IPS DF 4.7 (cell line): ENCODE measurements at regions not wholly inside any gene's neighbourhood (a gene's known extent, or its start where the extent isn't known, plus 50 kb on each side); places are given as distances from the start of the nearest gene placed in this dataset.
"Not testable (repeated sequence)": the region's sequence is repeated elsewhere in the genome, so short reads cannot be mapped to it uniquely, and the experiment has no call there.

Source experiments
- DNase-seq: peaks from one replicate; pipeline ENCODE4 v3.0.0-alpha.2; 2013; ENCODE audit warnings: low spot score; ENCODE audit errors: extremely low read depth

DNA sequence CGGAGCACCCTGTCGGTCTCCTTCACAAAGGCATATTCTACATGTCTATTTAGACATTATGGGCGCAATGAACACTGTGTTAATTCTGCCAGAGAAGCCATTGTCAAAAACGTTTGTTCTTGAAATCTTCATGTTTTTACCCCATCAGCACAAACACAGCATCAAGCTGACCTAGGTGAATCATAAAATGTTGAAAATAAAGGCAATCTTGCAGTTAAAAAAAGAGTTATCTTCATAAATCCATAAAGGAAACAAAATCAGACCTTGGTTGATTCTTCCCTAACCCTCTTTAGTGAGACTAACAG, 154.9 kb downstream of the DIO2 start:
- no peak for DNase-seq

DNA sequence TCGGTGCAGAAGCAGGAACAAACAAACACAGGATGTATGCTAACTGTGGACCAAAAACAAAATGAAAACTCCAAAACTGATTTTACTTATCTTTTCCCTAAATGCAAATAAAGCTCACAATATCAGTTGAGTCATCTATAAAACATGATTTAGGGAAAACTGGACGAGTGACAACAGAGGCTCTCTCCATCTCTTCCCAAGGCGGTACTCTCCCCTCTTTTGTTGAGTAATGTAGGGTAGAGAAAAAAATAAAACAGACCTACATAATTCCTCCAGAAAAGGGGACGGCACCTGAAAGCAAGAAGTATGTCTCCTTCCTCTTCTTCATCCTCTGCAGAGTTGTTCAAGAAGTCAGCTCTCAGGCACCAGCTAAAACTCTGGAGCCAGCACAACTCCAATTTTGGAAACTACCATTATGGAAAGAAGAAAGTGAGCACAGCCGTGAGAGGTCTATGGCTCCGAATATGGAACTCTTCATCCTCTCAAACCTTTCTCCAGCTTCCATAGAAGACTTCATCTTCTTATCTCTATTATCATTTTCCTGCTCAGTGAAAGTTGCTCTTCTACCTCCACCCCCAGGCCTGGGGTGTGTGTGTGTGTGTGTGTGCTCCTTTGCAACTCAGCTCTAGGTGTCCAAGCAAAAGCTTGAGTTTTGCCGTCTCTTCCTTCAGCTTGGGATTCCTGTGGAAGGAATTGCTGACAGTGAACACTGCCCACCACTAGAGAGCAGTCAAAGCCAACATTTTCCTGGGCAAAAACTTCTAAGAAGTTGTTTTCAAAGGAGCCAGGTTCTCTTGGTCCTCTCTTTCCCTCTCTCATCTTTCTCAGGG, 155.4 kb downstream of the DIO2 start:
- peak; percentile 41 for DNase-seq

DNA sequence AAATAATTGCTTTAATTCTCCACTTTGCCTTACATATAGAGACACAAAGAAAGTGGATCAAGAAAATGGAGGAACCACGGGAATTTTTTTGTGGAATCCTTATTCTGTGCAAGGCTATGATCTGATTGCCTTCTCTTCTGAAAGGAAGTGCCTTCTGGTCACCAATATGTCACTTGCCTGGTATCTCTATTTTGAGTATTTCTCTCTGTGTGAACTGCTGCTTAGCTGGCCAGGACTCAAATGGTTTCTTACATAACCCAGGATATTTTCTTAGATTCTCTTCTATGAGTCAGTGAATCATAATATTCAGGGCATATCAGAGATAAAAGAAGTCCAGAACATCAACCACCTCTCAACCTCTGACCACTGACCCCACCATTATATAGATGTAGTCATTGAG, 156.1 kb downstream of the DIO2 start:
- DNase-seq, result no peak

DNA sequence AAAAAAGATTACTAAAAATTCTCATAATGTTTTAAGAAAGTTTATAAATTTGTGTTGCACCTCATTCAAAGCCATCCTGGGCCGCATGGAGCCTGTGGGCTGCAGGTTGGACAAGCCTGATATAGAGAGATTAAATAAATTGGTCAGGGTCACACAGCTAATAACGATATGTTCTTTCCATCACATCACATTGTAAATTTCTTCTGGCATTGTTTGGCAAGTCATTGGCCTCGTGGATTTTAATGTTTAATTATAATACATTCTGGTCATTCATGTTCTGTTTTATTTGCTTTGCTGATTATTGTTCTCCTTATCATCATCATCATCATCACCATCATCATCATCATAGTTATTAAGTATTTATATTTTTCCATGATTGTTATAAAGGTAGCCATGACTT, 157.3 kb downstream of the DIO2 start:
- DNase-seq, result no peak

DNA sequence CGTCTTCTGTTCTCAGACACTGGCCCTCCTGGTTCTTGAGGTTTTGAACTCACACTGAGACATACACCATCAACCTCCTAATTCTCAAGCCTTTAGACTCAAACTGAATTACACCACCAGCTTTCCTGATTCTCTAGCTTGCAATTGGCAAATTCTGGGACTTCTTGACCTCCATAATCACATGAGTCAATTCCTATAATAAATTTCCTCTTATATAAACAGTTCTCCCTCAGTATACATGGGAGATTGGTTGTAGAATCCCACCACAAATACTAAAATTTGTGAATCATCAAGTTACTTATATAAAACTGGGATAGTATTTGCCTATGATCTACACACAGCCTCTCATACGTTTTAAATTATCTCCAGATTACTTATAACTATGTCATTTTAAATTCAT, 162.2 kb downstream of the DIO2 start:
- DNase-seq, result no peak

DNA sequence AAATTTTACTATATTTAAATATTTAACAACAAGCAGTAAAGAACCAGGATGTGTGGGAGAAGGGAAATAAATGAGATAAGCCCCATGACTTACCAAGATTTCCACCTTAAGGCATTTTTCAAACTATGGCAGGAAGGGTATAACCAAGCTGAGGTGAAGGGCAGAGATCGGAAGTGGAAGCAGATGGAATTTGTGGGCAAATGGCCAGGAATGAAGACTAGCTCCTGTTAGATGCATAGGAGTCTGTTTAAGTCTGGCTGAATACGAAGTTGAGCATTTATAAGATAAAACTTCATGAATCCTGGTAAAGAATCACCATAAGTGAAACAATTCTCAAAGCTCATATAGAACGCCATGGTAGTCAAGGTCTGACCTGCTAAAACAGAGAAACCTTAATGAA, 163.5 kb downstream of the DIO2 start:
- DNase-seq, result no peak

DNA sequence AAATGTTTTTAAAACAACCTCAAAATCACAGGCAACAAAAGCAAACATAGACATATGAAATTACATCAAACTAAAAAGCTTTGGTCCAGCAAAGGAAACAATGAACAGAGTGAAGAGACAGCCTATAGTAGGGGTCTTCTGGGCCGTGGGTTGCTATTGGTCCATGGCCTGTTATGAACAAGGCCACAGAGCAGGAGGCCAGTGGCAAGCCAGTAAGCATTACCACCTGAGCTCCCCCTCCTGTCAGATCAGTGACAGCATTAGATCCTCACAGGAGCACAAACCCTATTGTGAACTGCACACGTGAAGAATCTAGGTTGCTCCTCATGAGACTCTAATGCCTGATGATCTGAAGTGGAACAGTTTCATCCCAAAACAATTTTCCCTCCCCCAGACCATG, 174.0 kb downstream of the DIO2 start:
- DNase-seq, result no peak

DNA sequence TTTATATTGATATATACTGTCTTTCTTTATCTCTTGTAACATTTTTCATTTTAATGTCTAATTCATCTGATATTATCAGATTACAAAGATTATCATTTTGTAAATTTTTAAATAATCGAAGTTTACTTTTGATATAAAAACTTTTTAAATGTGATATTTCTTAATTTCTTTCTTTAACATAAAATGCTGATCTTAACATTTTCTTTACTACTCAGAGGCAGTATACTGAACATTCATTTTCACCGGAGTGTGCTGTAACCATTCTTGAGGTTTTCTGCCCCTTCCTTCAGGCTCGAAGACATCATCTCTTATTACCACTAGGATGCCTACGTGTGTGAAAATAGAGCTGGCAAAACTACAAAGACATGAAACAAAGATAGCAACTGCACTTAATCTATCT, 186.9 kb downstream of the DIO2 start:
- DNase-seq, result no peak

DNA sequence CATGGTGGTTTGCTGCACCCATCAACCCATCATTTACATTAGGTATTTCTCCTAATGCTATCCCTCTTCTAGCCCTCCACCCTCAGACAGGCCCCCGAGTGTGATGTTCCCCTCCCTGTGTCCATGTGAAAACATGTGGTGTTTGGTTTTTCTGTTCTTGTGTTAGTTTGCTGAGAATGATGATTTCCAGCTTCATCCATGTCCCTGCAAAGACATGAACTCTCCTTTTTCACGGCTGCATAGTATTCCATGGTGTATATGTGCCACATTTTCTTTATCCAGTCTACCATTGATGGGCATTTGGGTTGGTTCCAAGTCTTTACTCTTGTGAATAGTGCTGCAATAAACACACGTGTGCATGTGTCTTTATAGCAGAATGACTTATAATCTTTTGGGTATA, 192.8 kb downstream of the DIO2 start:
- DNase-seq, result not testable (repeated sequence)

DNA sequence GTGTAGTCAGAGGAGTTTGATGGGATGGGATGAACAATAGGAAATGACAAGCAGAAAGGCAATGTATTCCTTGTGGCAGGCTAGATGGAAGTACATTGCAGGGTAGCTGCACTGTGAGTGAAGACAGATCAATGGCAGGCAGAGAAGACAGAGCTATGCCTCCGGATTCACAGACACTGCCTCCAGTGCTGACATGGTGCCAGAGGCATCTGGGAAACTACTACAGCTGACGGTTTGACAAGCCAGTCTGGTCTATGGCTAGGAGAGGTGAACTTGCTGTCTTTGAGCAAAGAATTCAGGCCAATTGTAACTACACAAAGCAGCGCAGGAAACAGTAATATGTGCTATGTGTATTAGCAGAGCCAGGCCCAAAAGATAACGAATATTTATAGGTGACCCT, 193.5 kb downstream of the DIO2 start:
- DNase-seq, result no peak

DNA sequence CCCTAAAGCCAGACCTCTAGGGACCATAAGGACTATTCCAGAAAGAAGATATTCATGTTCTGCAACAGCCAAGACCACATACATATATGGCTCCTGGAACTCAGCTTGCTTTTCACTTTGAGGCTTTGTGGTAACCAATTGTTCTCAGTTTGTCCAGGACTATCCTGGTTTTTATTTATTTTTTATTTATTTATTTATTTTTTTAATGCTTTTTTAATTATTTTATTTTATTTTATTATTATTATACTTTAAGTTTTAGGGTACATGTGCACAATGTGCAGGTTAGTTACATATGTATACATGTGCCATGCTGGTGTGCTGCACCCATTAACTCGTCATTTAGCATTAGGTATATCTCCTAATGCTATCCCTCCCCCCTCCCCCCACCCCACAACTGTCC, 201.1 kb downstream of the DIO2 start:
- not testable (repeated sequence) for DNase-seq

DNA sequence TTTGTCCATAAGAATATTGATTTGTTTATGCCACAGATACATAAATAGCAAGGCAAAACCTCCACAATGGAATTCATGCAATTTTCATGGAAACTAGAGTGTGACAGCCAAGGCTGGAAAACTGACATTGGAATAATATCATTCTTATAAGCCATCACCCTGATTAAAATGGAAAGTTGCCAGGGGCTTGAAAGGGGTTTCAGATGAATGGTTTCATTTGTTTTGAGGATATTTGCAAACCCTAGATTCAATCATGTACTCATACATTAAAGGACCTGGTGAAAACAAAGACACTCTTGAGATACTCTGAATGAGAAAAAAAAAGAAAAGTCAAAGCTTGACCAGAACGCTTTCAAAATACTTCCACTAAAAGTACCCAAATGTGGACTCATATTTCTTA, 205.7 kb downstream of the DIO2 start:
- DNase-seq, result no peak

DNA sequence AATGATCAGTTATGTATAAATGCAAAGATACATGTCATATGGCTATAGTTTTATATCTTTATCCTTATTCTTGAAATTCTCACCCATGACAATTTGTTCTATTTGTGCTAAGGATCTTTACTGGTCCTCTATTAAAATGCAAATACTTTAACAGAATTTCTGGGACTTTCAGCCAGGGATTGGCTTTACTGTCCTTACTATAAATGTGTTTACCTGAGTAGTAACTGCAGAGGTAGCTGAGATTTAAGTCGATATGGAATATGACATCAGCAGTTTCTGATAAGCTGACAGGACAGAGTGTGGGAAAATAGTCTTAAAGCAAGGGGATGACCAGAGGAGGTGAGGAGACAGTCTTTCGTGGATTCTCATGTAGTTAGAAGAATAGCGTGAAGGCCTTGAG, 206.4 kb downstream of the DIO2 start:
- DNase-seq, result no peak

DNA sequence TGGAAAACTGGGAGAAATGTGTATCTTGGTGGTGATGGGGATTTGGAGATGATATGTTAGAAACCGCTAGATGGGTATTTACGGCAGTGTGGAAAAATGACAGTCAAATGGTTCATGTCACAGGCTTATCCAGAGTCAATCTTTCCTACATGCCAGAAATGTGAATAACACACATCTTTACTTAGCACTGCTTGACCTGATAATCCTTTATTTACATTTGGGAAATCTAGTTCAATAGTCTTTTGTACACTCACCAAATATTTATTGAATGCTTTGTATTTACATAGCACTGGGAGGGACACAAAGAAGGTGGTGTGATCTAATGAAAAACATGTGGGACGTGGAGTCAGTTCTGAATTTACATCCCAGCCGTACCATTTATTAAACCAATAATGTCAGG, 208.2 kb downstream of the DIO2 start:
- no peak for DNase-seq

DNA sequence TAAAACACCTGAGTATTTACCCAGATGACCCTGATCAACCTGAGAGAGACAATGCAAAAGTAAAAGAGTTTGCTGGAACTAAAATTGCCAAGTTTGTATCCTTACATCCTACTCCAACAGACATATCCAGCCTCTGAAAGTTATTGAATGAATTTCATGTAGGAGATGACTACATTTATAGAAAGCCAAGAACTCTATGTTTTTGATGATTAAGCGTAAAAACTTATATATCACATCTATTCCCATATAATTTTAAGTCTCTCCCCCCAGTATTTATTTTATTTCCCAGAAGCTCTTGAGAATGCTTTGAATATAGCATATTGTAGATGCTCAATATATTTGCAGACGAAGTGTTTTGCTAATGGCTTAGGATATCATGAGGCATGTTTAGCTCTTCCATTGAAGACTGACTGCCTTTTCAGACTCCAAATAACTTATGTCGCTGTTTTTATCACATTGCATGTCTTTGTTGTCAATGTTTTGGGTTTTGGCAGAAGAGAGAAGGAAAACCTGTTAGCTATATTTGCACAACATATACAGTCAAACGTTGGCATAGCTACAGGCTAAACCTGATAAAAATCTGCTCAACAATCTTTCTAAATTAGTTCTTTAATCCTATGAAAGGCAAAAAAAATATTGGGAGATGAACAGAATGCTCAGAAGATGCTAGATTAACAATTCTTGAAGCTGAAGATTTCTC, 213.6 kb downstream of the DIO2 start:
- DNase-seq, result no peak

DNA sequence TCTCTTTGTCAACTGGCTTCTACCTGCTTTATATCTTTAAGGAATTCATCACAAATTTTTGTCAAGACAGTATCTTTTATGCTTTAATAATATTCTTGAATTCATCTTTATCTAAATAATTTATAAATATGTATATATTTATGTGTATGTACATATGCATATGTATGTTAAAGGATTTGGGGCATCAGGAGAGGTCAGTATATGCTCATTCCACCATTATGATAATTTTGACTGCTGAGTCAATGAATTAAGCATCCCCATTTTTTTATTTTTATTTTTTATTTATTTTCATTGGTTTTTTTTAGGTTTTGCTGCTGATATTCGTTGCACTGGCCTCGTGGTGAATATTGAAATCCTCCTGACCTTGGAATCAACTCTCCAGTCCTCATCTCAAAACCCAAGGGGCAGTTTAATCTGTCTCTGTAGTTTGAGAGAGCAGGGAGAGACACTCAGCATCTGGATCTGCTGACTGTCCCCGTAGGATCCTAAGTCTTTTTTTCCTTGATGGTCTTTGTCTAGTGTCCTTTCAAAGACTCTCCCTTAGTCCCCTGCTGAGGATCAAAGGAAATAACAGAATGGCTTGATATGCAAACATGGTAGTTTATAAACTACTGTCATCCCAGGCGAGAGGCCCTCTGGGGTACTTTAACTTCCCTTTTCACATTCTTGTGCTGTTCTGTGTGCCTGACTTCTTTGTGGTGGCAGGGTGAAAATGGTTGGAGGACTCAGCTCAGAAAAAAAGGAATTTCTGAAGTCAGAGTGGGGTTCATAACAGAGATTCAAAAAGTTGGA, 218.7 kb downstream of the DIO2 start:
- peak; percentile 51 for DNase-seq

DNA sequence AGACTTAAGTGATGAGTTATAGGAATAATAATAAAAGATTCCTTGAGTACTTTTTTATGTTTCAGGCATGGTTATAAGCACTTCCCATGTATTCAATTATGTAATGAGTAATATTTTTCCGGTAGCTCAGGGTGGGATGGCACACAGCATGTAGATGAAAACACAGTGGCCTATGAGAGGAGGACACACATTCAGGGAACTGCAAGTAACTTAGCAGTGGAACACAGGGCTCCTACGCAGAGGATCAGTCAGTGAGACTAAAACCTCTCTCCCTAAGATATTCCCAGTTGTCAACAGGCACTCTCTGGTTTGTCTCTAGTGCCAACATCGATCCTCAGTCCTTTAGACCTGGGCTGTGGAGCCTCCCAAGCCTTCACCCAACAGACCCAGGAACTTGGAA, 219.4 kb downstream of the DIO2 start:
- DNase-seq, result no peak

DNA sequence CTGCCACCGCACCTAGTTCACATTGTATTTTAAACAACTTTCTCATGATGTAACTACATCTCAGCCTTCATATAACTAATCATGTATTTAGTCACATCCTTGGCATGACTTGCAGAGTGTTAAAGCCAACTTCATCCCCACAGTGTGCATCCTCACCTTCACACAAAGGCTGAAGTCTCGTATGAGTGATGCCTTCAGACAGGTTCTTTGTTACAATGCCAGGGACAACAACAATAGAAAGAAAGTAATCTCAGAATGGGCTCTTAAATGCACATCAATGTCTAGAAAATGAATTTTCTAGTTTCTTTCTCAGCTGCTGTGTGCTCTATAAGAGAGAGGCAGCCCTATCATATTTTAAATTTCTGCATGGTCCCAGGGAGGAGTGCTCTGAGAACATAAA, 221.3 kb downstream of the DIO2 start:
- no peak for DNase-seq

DNA sequence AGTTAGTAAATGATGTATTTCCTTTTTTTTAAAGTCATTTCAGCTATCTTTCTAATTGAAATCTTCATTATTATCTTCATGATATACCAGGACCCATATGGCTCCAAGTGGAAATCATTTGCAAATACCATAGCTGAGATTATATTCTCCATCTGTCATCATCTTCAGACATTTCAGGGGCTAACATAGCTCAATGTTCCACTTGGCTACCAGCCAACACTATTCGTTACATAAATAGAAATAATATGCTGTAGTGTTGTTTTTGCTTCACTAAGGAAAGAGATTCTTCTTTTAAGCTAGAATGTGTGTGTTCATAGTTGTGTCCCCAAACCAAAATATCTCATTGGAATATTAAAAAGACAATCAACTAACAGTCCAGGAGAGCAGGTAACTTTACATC, 225.1 kb downstream of the DIO2 start:
- DNase-seq, result no peak

DNA sequence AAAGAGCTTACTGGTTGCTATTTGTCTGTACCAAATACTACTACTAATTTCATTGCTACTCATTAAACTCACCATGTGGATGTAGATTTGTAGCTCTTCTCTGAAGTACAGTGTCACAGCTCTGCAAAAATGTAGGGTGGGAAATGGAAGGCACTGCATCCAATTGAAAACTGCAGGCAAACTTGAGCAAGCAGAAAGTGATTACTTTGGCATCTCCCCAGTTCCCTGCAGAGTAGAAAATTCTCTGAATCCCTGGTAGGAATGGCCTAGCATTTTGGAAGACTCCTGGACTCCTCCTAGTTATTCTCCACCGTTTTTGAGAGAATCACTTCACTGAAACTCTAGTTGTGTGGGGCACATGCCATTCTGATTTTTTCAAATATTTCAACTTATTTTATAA, 239.1 kb downstream of the DIO2 start:
- no peak for DNase-seq

DNA sequence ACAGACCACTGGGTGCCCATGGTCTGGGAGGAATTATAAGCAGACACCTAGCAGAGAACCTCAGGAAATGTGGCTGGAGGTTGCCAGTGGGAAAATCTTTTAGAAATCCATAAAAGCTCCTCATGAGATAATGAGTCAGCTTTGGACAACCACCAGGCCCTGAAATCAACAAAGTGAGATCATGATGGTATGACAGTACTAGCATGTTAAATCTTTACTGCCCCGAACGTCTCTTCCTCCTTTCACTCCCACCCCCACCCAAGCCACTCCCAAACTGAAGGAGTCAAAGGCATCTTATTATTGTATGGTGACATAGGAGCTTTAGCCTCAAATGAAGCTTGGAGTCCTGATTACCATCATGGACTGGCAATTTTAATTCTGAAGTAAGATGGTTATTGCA, 240.0 kb downstream of the DIO2 start:
- DNase-seq, result no peak

DNA sequence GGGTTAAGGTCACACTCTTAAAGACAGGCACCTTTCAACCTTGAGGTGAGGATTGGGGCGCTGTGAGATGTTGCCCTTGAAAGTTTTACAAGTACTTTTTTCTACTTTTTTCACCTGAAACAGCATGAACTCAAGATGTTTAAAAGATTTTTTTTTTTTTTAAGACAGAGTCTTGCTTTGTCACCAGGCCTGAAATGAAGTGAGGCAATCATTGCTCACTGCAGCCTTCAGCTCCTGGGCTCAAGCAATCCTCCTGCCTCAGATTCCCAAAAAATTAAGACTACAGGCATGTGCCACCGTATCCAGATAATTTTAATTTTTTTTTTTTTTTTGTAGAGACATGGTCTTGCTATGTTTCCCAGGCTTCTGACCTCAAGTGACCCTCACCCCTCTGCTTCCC, 243.9 kb downstream of the DIO2 start:
- no peak for DNase-seq

DNA sequence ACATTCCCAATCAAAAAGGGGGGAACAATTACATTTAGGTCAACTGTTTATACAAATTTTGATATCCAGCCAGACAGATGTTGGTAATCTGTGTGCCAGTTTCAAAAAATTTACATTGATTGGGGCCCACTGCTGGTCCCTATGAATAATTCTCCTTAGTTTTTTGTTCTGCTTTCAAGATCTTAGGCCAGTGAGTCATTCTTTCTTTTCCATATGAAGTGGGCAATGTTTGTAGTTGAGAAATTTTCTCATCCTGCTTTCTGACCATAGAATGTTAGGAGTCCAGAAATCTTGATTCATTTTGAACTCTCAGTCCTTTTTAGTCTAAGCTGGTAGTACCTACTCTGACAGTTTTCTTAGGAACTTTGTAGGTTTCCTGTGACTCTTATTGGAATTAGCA, 244.3 kb downstream of the DIO2 start:
- no peak for DNase-seq
